DND-41 (cell line): ENCODE measurements at regions not wholly inside any gene's neighbourhood (a gene's known extent, or its start where the extent isn't known, plus 50 kb on each side); places are given as distances from the start of the nearest gene placed in this dataset.

ENCODE experiments used
- CTCF ChIP-seq: IDR thresholded peaks from 2 replicates; pipeline ENCODE4 v1.5.1; 2012; ENCODE audit warnings: borderline replicate concordance, low read length, moderate library complexity, mild to moderate bottlenecking; ENCODE audit not compliant: poor library complexity, severe bottlenecking; ENCODE audit errors: extremely low read depth
- EZH2 ChIP-seq: IDR thresholded peaks from 3 replicates; pipeline ENCODE4 v1.6.1; 2012; ENCODE audit warnings: borderline replicate concordance, low read depth, mild to moderate bottlenecking, moderate library complexity, low read length, inconsistent platforms; ENCODE audit not compliant: severe bottlenecking

DNA sequence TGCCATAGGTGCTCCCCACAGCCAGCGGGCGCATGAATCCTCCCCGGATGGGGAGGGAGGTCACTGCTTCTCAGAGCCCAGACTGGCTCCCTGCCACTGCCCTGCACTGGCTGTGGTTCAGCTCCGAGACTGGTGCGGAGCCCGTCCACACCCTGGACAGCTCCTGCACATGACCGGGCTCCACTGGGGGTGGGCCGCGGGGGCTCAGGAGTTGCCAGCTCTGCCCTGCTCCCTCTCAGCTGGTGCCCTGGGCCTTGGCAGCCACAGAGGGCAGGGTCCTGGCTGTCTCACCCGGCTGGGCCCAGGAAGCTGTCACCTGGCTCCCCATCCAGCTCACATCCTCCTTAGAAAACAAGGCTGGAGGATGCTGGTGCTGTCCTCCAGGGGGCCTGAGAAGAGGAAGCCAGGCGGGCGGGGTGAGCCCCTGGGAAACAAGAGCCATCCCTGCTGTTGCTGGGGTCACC is 64.9 kb upstream of the ADRA2C start:
- TF ChIP-seq CTCF: no peak
- TF ChIP-seq EZH2: no peak
